Pancreas (tissue), 10 donors: ENCODE measurements at regions not wholly inside any gene's neighbourhood (a gene's known extent, or its start where the extent isn't known, plus 50 kb on each side); places are given as distances from the start of the nearest gene placed in this dataset.
A peak's percentile ranks its signal among the peaks of the same experiment; 100 is the strongest.

Experiments
- ATAC-seq, 4 donors: fragments of 200-7000 bp; cut with Tn5 transposase; one replicate each; pipeline versions ENCODE4 v1.8.0 to v1.9.1; 2020; ENCODE audit warnings: mild to moderate bottlenecking in 4 of 4, moderate library complexity in 4 of 4
- DNase-seq, 6 donors: peaks; one replicate each; pipeline ENCODE4 v3.0.0-alpha.2; 2020
- FAIRE-seq: peaks from 2 replicates; lab custom pipeline; 2012; peaks lifted over from hg19 to GRCh38; lab: Jason Lieb, UNC
- H3K27ac ChIP-seq, 4 donors: fragments of 200-600 bp; sonication (generic); 1 replicate in 3 of 4; 2 replicates in 1 of 4; pipeline versions ENCODE4 v1.5.0 to v1.8.0; 2020
- H3K27me3 ChIP-seq, 4 donors: fragments of 200-600 bp; one replicate each; pipeline ENCODE4 v1.8.0; 2021
- H3K36me3 ChIP-seq, 3 donors: fragments of 200-600 bp; sonication (generic) in 1 of 3; one replicate each; pipeline versions ENCODE4 v1.5.0 to v1.8.0; 2020 to 2021
- H3K4me1 ChIP-seq, 3 donors: fragments of 200-600 bp; one replicate each; pipeline ENCODE4 v1.8.0; 2021
- H3K4me3 ChIP-seq, 4 donors: fragments of 200-600 bp; sonication (generic) in 2 of 4; one replicate each; pipeline versions ENCODE4 v1.5.0 to v1.8.0; 2020 to 2021
- H3K9me3 ChIP-seq, 4 donors: fragments of 200-600 bp; one replicate each; pipeline ENCODE4 v1.8.0; 2021
- CTCF ChIP-seq, 4 donors: fragments of 200-600 bp; sonication (generic) in 3 of 4; IDR thresholded peaks; one replicate each; pipeline versions ENCODE4 v1.5.0 to v1.8.0; 2021; ENCODE audit warnings: antibody characterized with exemption in 4 of 4
- WGBS, 2 donors: extraction: QIAGEN DNeasy Blood & Tissue Kit; methylation state at CpG; one replicate each; pipeline ENCODE4 v1.1.7; 2013; 5-methylcytosine and 5-hydroxymethylcytosine counted together
- intact Hi-C, 3 donors: fragments of 100-400 bp; cut with DNase I; formaldehyde crosslinking; loops; one replicate each; pipeline versions ENCODE4 v1.11.1 to v1.14.2; 2022
- donor health status: healthy with polysubstance abuse.
- donor health status: DM: no; HTN: no; CAD: no; lungs with moderate emphysema.
- donor health status: DM: no; HTN: no; CAD: no.
- donor health status: control.
- donor health status: control.
- donor health status: Bipolar disorder and iron deficiency.
- donor health status: DM: yes; HTN: yes; CAD: no.
- donor health status: DM: no; HTN: no; CAD: no.
- donor health status: DM: no; HTN: no; CAD: no.
- donor health status: DM: yes; HTN: yes; CAD: no.

- intact Hi-C loops, result no loop called here
- FAIRE-seq (no peak), DNase-seq (no peak), ATAC-seq (no peak)
- no peaks in the 10 kb centered on the region for H3K36me3 ChIP-seq
- H3K27me3 ChIP-seq, result no peaks in the 10 kb centered on the region
- H3K27ac ChIP-seq, result no peak overlapping the region
- no peak overlapping the region for H3K4me3 ChIP-seq
- 71 to 73% methylated on average over 4 of the region's 4 CpGs for WGBS, 2 donors
- no peaks in the 10 kb centered on the region for H3K4me1 ChIP-seq
- no peaks in the 10 kb centered on the region for H3K9me3 ChIP-seq
- no peak for TF ChIP-seq CTCF (IDR thresholded peaks at IDR 0.05)
Measured at GRCh38 chr2:66031236-66031635, 403.7 kb upstream of the MEIS1 start.

GRCh38 chr2:66030553-66030952 is 404.4 kb upstream of the MEIS1 start:
- TF ChIP-seq CTCF (IDR thresholded peaks at IDR 0.05), result no peak
- intact Hi-C loops, result no loop called here
- H3K9me3 ChIP-seq, result no peaks in the 10 kb centered on the region
- ATAC-seq (no peak), DNase-seq (no peak), FAIRE-seq (no peak)
- H3K4me3 ChIP-seq, result no peak overlapping the region
- no peaks in the 10 kb centered on the region for H3K36me3 ChIP-seq
- WGBS, 2 donors, result 61 to 66% methylated on average over 1 of the region's 1 CpG
- no peaks in the 10 kb centered on the region for H3K4me1 ChIP-seq
- H3K27ac ChIP-seq, result no peak overlapping the region
- H3K27me3 ChIP-seq, result no peaks in the 10 kb centered on the region

GRCh38 chr2:66024391-66024790 is 410.5 kb upstream of the MEIS1 start:
- no peak for TF ChIP-seq CTCF (IDR thresholded peaks at IDR 0.05)
- Histone ChIP-seq H3K9me3 (no peaks in the 10 kb centered on the region), H3K4me3 (no peak overlapping the region), H3K36me3 (no peaks in the 10 kb centered on the region), H3K27ac (no peak overlapping the region), H3K4me1 (no peaks in the 10 kb centered on the region), H3K27me3 (no peaks in the 10 kb centered on the region)
- ATAC-seq (peak in 1 of 4 donors; percentile 22), DNase-seq (no peak), FAIRE-seq (no peak)
- intact Hi-C loops, result no loop called here
- WGBS, 2 donors, result 52 to 57% methylated on average over 6 of the region's 6 CpGs

GRCh38 chr2:66021296-66021695 is 413.6 kb upstream of the MEIS1 start:
- Histone ChIP-seq H3K4me3 (no peak overlapping the region), H3K4me1 (no peaks in the 10 kb centered on the region), H3K9me3 (no peaks in the 10 kb centered on the region), H3K27me3 (no peaks in the 10 kb centered on the region), H3K36me3 (no peaks in the 10 kb centered on the region), H3K27ac (no peak overlapping the region)
- FAIRE-seq, result no peak
- intact Hi-C loops, result no loop called here
- DNase-seq, result no peak
- TF ChIP-seq CTCF (IDR thresholded peaks at IDR 0.05), result no peak
- WGBS, 2 donors, result 7 to 9% methylated on average over 1 of the region's 1 CpG
- ATAC-seq, result no peak

GRCh38 chr2:66017763-66018162 is 417.2 kb upstream of the MEIS1 start:
- Histone ChIP-seq H3K4me1 (no peaks in the 10 kb centered on the region), H3K36me3 (no peaks in the 10 kb centered on the region), H3K4me3 (no peak overlapping the region), H3K27ac (no peak overlapping the region), H3K27me3 (no peaks in the 10 kb centered on the region), H3K9me3 (no peaks in the 10 kb centered on the region)
- ATAC-seq (no peak), FAIRE-seq (no peak), DNase-seq (no peak)
- intact Hi-C loops, result no loop called here
- no peak for TF ChIP-seq CTCF (IDR thresholded peaks at IDR 0.05)
- WGBS, 2 donors, result 85 to 90% methylated on average over 2 of the region's 2 CpGs
